PC-9 (cell line): ENCODE measurements at regions not wholly inside any gene's neighbourhood (a gene's known extent, or its start where the extent isn't known, plus 50 kb on each side); places are given as distances from the start of the nearest gene placed in this dataset.

ENCODE experiments used
- BruUV-seq: library from RNA; stranded (reverse); fragments of 400-500 nt; replicated peaks from 2 replicates; lab custom pipeline; 2021; lab: Mats Ljungman, UMichigan
- CTCF ChIA-PET: fragments of 300-600 bp; sonication (Branson Sonifier 250); formaldehyde crosslinking; loops from one replicate; lab custom pipeline; 2022; ENCODE audit warnings: antibody characterized with exemption; lab: Charles Lee
- POLR2A ChIA-PET: fragments of 300-600 bp; sonication (Branson Sonifier 250); formaldehyde crosslinking; loops from one replicate; lab custom pipeline; 2022; ENCODE audit warnings: antibody characterized with exemption; ENCODE audit not compliant: unreplicated experiment; lab: Charles Lee
- DNase-seq, 2 experiments: peaks; one replicate each; pipeline versions ENCODE4 v3.0.0 to v3.0.0-alpha.2; 2015 to 2022; ENCODE audit warnings: mixed read lengths in 1 of 2
- H2AFZ ChIP-seq: fragments of 200-600 bp; sonication (generic); 2 replicates; pipeline ENCODE4 v1.8.1; 2017; ENCODE audit warnings: antibody characterized with exemption
- H3F3A ChIP-seq: fragments of 200-600 bp; sonication (generic); 2 replicates; pipeline ENCODE4 v1.8.1; 2017; ENCODE audit warnings: antibody characterized with exemption, mild to moderate bottlenecking, low read depth; ENCODE audit not compliant: insufficient read depth
- H3K27ac ChIP-seq: fragments of 200-600 bp; sonication (generic); 2 replicates; pipeline ENCODE4 v1.6.1; 2016; ENCODE audit warnings: mixed run types
- H3K27me3 ChIP-seq: fragments of 200-600 bp; sonication (generic); 2 replicates; pipeline ENCODE4 v1.6.1; 2016; ENCODE audit warnings: low read depth, mixed run types; ENCODE audit not compliant: insufficient read depth
- H3K36me3 ChIP-seq: fragments of 200-600 bp; sonication (generic); 2 replicates; pipeline ENCODE4 v1.6.1; 2016; ENCODE audit warnings: low read depth, mixed run types
- H3K4me1 ChIP-seq: fragments of 200-600 bp; sonication (generic); replicated peaks from 2 replicates; pipeline ENCODE4 v1.6.1; 2016; ENCODE audit warnings: mixed run types; ENCODE audit not compliant: insufficient read depth
- H3K4me2 ChIP-seq: fragments of 200-600 bp; sonication (generic); 2 replicates; pipeline ENCODE4 v1.6.1; 2017; ENCODE audit warnings: mixed run types
- H3K4me3 ChIP-seq: fragments of 200-600 bp; sonication (generic); 2 replicates; pipeline ENCODE4 v1.6.1; 2016; ENCODE audit warnings: mixed run types
- H3K79me2 ChIP-seq: fragments of 200-600 bp; sonication (generic); 2 replicates; pipeline ENCODE4 v1.6.1; 2017; ENCODE audit warnings: low read depth, mixed run types
- H3K9me2 ChIP-seq: fragments of 200-600 bp; sonication (generic); 2 replicates; pipeline ENCODE4 v1.8.1; 2017; ENCODE audit warnings: mild to moderate bottlenecking; ENCODE audit not compliant: insufficient read depth
- H3K9me3 ChIP-seq: fragments of 200-600 bp; sonication (generic); 2 replicates; pipeline ENCODE4 v1.8.1; 2016; ENCODE audit warnings: low read depth; ENCODE audit not compliant: insufficient read depth
- H4K20me1 ChIP-seq: fragments of 200-600 bp; sonication (generic); 2 replicates; pipeline ENCODE4 v1.8.1; 2017; ENCODE audit not compliant: insufficient read depth
- EZH2 ChIP-seq: fragments of 200-600 bp; sonication (generic); IDR thresholded peaks from 2 replicates; pipeline ENCODE4 v1.8.0; 2017; ENCODE audit warnings: antibody characterized with exemption, low read depth
- intact Hi-C: fragments of 100-400 bp; cut with micrococcal nuclease; formaldehyde crosslinking; loops from one replicate; pipeline ENCODE4 v1.10.0; 2022; ENCODE audit not compliant: unreplicated experiment
- TF ChIP-seq, protein P1 (sequence below): fragments of 200-600 bp; sonication (generic); conservative IDR thresholded peaks from 2 replicates; pipeline ENCODE4 v1.6.1; 2017; ENCODE audit warnings: mixed run types, antibody characterized with exemption, mild to moderate bottlenecking, moderate library complexity

DNA sequence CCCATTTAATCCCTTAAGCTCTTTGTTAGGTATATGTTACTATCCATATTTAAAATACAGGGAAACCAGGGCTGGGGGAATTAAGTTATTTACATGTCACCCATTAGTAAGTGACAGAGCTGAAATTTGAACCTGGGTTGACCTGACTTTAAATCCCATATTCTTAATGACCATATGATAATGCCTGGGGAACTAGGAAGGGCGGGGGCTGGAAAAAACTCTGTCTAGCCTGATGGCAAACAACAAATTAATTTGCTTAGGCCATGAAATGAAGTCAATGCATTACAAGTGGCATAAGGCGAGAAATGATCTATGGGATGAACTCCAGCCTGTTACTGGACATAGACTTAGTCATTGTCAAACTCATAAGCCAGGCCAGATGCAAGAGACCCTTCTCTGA lies 325.7 kb upstream of the WWC1 start:
- intact Hi-C loops: no loop called here
- ChIA-PET POLR2A (interaction anchor here (0.7 kb wide), 1 partner anchor 369 kb away, joined by 3 read pairs; no protein-coding TSS in a partner anchor), CTCF (no interaction called here)
- no peaks in the 10 kb centered on the region for H3K27me3 ChIP-seq
- H3F3A ChIP-seq: no peaks in the 10 kb centered on the region
- no peaks in the 10 kb centered on the region for H4K20me1 ChIP-seq
- no peaks in the 10 kb centered on the region for H3K9me2 ChIP-seq
- H3K79me2 ChIP-seq: no peaks in the 10 kb centered on the region
- H3K4me3 ChIP-seq: no peak overlapping the region
- TF ChIP-seq, protein P1, sequence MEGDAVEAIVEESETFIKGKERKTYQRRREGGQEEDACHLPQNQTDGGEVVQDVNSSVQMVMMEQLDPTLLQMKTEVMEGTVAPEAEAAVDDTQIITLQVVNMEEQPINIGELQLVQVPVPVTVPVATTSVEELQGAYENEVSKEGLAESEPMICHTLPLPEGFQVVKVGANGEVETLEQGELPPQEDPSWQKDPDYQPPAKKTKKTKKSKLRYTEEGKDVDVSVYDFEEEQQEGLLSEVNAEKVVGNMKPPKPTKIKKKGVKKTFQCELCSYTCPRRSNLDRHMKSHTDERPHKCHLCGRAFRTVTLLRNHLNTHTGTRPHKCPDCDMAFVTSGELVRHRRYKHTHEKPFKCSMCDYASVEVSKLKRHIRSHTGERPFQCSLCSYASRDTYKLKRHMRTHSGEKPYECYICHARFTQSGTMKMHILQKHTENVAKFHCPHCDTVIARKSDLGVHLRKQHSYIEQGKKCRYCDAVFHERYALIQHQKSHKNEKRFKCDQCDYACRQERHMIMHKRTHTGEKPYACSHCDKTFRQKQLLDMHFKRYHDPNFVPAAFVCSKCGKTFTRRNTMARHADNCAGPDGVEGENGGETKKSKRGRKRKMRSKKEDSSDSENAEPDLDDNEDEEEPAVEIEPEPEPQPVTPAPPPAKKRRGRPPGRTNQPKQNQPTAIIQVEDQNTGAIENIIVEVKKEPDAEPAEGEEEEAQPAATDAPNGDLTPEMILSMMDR: no peak
- no peak for TF ChIP-seq EZH2
- H3K4me2 ChIP-seq: no peak overlapping the region
- H3K9me3 ChIP-seq: no peaks in the 10 kb centered on the region
- H2AFZ ChIP-seq: no peak overlapping the region
- no peaks in the 10 kb centered on the region for H3K4me1 ChIP-seq
- DNase-seq: peak in 1 of 2 experiments; percentile 15
- H3K27ac ChIP-seq: no peak overlapping the region
- no TSS peak for BruUV-seq
- no peaks in the 10 kb centered on the region for H3K36me3 ChIP-seq

DNA sequence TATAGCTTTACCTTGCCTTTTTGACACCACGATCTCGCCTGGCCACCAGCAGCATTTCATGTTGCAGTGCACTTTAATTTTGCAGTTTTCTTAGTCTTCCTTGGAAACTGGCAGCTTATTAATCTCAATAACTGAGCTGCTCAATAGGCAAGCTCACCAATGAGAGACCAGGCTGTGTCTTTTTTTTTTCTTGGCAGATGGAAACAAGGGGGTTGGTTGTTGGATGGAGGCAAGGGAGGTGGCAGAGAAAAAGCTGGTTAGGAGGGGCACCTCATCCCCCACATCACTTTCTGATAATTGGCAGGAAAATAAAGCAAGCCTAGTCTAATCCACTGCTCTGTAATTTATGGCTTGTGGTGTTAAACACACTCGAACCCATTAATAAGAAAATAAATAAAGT lies 324.5 kb upstream of the WWC1 start:
- no peaks in the 10 kb centered on the region for H3K9me3 ChIP-seq
- H3K27me3 ChIP-seq: no peaks in the 10 kb centered on the region
- no peaks in the 10 kb centered on the region for H3K79me2 ChIP-seq
- intact Hi-C loops: no loop called here
- H3K4me2 ChIP-seq: no peak overlapping the region
- CTCF ChIA-PET: no interaction called here
- TF ChIP-seq EZH2: no peak
- TF ChIP-seq, protein P1: no peak
- H3F3A ChIP-seq: no peaks in the 10 kb centered on the region
- DNase-seq: no peak
- no TSS peak for BruUV-seq
- no peak overlapping the region for H3K27ac ChIP-seq
- no peaks in the 10 kb centered on the region for H3K36me3 ChIP-seq
- H3K4me1 ChIP-seq: no peaks in the 10 kb centered on the region
- POLR2A ChIA-PET: no interaction called here
- no peak overlapping the region for H3K4me3 ChIP-seq
- H2AFZ ChIP-seq: no peak overlapping the region
- H3K9me2 ChIP-seq: no peaks in the 10 kb centered on the region
- H4K20me1 ChIP-seq: no peaks in the 10 kb centered on the region

DNA sequence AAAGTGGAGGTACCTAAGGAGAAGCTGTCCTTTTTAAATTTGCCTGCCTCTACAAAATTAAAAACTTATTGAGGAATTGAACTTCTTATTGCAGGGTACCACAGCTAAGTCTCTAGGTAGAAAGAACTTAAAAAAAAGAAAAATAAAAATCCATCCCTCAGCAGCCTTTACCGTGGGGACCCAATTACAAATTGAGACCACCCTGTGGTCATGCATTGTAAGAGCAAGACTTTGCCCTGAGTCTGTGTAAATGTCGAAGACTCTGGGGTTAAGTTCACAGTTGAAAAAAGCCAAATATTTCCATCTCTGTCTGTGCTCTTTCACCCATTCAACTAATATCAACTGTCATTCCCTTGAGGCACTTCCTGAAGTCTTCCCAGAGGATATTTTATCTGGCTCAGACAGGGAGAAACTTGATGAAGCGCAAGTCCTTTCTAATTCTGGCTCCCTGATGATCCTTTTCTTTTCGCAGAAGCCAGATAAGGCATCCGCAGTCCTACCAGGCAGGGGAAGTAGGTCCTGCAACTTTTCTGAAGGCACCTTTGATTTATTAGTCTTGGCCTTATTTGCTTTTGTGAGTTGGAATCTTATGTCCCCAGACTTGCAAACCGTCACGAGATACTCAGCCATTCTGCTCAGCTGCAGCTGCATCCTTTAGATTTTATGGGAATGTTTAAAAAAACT lies 323.8 kb upstream of the WWC1 start:
- Histone ChIP-seq H3K4me2 (no peak overlapping the region), H3F3A (no peaks in the 10 kb centered on the region), H3K27me3 (no peaks in the 10 kb centered on the region), H3K9me3 (no peaks in the 10 kb centered on the region), H3K79me2 (no peaks in the 10 kb centered on the region), H3K27ac (no peak overlapping the region), H3K4me3 (no peak overlapping the region), H2AFZ (no peak overlapping the region), H3K36me3 (no peaks in the 10 kb centered on the region), H3K4me1 (no peaks in the 10 kb centered on the region), H3K9me2 (no peaks in the 10 kb centered on the region), H4K20me1 (no peaks in the 10 kb centered on the region)
- intact Hi-C loops: no loop called here
- ChIA-PET CTCF (no interaction called here), POLR2A (no interaction called here)
- peak in 1 of 2 experiments; percentile 33 for DNase-seq
- no TSS peak for BruUV-seq
- TF ChIP-seq, protein P1: no peak
- TF ChIP-seq EZH2: no peak
